Fibroblast of peridontal ligament (primary cell): ENCODE measurements at regions not wholly inside any gene's neighbourhood (a gene's known extent, or its start where the extent isn't known, plus 50 kb on each side); places are given as distances from the start of the nearest gene placed in this dataset.
"Not testable (repeated sequence)": the region's sequence is repeated elsewhere in the genome, so short reads cannot be mapped to it uniquely, and the experiment has no call there.

Source experiments
- DNase-seq: peaks from one replicate; pipeline ENCODE4 v3.0.0-alpha.2; 2010; ENCODE audit errors: extremely low read depth

DNA sequence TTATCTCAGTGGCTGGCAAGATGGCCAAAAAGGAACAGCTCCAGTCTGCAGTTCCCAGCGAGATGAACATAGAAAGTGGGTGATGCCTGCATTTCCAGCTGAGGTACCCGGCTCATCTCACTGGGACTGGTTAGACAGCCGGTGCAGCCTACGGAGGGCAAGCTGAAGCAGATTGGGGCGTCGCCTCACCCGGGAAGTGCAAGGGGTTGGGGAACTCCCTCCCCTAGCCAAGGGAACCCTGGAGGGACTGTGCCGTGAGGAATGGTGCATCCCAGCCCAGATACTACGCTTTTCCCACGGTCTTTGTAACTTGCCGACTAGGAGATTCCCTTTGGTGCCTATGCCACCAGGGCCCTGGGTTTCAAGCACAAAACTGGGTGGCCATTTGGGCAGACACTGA, 324.7 kb downstream of the GJA1 start:
- no peak for DNase-seq

DNA sequence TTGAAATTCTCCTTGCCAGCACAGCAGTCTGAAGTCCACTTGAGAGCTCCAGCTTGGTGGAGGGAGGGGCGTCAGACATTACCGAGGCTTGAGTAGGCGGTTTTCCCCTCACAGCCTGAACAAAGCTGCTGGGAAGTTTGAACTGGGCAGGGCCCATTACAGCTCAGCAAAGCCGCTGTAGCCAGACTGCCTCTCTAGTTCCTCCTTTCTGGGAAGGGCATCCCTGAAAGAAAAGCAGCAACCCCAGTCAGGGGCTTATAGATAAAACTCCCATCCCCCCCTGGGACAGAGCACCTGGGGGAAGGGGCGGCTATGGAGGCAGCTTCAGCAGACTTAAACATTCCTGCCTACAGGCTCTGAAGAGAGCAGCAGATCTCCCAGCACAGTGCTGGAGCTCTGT, 325.3 kb downstream of the GJA1 start:
- DNase-seq: no peak

DNA sequence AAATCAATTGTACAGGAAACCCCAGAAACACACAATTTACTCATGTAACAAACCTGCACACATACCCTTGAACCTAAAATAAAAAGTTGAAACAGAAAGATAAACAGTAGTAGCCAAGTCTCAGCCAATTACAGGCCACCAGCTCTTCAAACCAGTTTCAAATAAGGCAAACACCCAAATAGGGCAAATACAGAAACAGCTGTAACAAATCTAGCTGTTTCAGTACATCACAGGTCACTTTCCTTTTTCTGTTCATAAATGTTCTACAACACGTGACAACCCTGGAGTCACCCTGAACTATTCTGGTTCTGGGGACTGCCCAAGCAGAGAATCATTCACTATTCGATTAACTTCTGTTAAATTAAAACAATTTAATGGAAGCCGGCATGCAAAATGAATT, 329.0 kb downstream of the GJA1 start:
- no peak for DNase-seq

DNA sequence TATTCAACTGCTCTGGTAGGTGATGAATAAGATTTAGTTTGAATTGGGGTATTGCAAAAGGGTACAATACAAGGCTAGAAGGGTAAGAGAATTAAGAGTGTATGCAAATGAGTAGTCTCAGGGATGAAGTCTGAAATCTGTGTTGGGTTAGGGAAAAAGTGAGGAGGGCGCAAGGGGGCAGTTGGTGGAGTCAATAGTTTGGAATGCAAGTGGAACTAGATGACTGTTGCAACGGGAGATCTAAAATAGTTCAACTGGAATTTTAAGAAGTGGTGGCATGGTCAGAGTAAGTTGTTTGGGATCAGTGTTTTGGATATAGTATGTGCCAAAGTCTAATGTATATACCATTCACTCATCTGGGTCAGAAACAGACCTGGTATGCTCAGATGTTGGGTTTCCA, 329.6 kb downstream of the GJA1 start:
- no peak for DNase-seq

DNA sequence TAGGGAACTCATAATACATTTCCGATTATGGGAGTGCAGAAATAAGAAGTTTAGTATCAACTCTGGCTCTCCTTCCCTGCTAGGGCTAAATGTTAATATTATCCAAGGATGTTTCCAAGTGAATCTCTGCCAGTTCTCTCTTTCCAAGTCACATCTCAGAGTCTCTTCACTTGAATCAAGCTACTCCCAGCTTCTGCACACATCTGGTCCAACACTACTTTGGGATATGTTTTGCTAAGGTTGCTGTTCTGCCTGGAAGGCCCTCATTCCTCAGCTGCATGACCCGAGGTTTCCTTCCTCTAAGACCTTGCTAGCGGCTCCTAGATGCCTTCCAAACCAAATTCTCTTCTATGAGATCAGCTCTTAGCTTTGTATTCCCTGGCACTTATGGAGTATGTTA, 331.8 kb downstream of the GJA1 start:
- DNase-seq: peak; percentile 30

DNA sequence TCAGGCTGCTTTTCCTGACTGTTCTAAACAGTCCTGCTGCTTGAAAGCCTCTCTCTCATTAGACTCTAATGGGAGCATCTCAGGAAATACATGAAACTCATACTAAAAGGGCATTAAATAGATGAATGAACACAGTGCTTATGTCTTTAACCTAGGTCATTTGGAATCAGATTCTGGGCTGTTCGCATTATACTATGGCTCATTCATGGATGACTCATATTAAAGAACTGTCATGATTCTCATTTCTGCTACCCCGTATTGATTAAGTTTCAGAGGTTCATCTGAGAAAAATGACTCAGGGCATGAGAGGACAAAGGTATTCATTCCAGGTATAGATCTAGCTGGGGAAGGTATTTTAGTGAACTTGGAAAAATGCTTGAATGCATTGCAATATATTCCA, 335.5 kb downstream of the GJA1 start:
- no peak for DNase-seq

DNA sequence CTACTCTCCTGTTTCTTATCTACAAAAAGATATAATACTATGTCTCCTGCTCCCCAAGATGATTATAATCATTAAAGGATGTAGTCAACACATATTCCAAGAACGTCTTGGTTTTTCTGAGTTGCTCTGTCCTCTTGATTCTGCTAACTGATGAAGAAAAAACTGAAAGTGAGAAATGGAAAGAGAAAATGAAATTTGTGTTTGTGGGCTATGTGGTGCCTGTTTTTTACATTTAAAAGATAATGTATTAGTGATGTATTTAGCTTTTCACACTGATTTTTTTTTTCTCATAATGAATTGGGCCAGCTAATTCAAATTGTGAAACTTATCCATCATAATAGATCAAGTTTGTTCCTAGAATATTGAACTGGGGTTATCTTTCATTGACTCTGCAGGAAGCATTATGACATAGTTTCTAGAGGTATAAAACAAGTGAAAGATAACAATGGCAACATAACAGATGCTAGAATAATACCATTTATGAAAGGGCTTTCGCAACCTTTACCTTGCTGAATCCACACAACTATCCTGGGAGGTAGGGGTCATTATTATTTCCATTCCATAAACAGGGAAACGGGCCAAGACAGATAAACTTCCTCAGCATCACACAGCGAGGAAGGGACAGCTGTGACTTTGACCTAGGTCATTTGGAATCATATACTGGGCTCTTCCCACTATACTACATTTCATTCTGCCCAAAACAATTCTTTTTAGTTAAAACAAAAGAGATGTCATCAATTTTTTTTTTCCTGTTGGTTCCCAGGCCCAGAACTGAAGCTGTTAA, 336.7 kb downstream of the GJA1 start:
- no peak for DNase-seq

DNA sequence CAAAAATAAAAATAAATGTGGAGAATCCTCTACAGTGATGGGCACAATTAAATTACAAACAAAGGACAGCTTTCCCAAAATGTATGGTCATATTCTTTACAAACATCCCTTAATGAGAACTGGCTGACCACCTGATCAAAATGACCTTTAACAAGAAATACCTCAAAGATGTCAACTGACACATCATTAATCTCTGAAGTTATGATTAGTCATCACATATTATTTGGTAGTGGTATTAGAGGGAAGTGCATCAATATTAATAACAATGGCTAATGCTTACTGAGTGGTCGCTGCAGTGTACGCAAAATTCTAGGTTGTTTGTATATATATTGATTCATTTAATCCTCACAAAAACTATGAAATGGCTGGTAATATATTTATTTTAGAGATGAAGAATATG, 340.6 kb downstream of the GJA1 start:
- DNase-seq: no peak

DNA sequence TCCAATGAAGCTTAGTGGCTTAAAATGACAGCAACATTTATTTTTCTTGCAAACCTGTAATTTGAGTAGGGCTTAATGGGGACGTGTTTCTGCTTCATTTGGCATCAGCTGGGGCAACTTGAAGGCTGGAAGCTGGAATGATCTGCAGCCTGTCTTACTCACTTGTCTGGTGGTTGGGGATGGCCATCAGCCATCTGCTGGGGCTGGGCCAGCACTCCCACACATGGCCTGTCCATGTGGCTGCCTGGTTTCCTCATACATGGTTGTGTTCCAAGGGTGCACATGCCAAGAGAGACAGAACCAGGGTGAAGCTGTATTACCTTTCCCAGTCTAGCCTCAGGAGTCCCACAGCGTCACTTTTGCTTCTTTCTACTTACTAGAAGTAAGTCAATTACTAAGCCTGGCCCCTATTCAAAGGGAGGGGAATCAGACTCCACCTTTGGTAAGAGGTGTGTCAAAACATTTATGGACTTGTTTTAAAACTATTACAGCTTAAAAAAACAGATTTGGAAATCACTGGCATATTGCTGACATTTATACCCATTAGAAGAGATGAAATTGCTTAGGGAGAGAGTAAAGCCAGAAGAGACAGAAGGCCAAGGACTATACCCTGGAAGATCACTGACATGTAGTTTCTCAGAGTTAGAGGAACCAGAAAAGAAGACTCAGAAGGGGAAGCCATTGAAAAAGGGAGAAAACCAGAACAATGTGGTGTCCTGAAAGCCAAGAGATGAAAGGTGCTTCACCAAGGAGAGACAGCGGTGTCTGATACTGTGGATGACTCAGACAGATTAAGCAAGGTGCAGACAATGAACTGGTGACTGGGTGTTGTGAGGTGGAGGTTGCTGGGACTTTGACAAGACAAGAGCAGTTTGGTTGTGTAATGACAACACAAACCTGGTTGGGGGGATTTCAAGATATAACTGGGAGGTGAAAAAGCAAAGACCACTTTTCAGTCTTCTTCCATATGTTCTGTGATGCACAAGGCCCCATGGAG, 345.2 kb downstream of the GJA1 start:
- DNase-seq: peak; percentile 98

DNA sequence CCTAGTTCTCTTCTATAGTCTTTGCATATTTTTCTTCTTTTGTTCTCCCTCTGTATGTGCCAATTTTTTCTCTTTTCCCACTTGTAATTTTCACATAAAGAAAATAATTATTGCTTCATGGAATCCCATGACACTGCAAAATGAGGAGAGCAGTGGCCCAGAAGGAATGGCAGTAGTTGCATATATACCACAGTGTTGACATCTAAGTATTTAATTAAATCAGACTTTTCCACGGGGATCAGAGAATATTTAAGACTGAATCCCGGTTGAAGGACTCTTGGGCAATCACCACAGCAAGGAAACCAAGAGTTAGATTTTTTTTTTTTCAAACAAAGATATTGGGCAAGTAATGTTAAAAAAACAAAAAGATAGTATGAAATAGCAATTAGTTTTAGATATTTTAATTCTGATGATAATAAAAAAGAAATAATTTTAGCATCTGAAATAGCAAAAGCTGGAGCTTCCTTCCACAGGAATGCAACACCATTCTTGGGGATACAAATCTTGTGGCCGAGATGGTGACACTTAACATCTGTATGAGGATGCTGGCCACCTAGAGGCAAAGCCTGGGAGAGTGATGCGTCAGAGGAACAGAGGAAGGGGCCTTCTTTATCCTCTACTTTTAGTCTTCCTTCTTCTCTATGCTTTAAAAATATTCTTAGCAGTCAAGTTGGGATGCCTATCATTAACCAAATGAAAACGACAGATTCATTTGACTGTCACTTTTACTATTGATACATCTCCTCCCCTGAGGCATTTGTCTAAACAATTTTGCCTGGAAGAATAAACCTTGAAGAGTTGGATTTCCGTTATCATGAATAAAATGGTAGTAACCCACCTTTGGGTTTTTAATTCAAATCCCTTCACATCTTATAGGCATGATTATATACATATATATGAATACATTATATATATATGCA, 356.2 kb downstream of the GJA1 start:
- peak; percentile 85 for DNase-seq

DNA sequence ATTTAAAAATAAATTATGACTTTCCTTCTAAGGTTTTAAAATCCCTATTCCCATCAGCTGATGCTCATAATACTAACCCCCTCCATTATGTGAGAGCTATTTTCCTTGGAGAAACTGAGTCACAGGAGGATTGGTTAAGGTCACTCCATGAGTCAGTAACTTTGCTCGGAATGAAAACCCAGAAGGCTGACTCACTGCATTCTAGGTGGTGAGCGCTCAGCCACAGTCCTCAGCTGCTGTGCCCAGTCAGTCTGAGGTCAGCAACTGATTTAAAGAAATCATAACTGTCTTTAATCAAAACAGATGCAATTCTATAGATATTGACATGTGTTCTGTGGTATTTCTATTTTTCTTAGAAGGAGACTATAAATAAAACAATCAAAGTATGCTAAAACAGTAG, 359.2 kb downstream of the GJA1 start:
- peak; percentile 97 for DNase-seq

DNA sequence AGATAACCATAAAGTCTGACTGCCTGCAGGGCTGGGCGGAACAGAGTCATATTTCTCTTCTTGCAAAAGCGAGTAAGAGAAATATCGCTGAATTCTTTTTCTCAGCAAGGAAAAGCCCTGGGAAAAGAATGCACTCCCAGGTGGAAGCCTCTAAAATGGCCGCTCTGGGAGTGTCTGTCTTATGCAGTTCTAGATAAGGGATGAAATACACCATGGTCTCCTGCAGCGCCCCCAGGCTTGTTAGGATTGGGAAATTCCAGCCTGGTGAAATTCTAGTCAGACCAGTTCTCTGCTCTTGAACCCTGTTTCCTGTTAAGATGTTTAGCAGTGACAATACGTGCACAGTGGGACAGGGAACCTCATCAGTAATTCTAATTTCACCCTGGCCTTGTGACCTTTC, 362.2 kb downstream of the GJA1 start:
- not testable (repeated sequence) for DNase-seq

DNA sequence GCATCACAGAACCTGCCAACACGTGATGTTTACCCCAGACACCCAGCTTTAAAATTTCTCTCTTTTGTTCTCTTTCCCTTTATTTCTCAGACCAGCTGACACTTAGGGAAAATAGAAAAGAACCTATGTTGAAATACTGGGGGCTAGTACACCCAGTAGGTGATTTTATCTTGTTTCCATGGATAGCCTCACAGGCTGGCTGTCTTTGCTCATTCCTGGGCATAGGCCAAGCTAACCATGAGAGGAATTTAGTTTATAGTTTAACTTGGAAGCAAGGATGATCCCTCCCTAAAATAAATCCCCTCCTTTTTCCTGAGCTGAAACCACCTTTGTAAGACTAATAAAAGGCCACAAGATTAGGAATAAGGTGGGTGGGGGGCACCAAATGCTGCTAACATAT, 362.7 kb downstream of the GJA1 start:
- peak; percentile 42 for DNase-seq

DNA sequence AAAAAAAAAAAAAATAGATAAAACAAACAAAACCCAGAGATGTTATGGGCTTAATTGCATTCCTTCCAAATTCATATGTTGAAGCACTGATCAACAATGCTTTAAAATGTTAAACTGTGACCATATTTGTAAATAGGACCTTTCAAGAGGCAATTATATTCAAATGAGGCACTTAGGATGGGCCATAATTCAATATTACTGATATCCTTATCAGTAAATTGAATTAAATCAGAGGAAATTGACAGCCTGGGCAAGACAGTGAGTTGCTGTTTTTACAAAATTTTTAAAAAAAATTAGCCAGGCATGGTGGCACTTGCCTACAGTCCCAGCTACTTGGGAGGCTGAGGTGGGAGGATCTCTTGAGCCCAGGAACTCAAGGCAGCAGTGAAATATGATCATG, 364.1 kb downstream of the GJA1 start:
- no peak for DNase-seq

DNA sequence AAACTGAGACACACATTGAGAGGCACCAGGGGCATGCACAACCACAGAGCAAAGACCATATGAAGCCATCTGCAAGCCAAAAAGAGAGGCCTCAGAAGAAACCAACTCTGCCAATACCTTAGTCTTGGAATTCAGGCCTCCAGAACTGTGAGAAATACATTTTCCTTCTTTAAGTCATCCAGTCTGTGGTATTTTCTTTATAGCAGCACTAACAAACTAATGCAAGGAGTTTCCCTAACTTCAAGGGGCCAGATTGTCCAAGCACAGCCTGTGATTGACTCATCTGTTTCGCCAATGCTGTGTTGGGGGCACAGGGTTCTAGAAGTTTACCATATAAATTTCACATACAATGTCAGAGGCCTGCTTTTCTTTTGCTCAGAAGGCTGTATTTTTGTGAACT, 364.6 kb downstream of the GJA1 start:
- no peak for DNase-seq

DNA sequence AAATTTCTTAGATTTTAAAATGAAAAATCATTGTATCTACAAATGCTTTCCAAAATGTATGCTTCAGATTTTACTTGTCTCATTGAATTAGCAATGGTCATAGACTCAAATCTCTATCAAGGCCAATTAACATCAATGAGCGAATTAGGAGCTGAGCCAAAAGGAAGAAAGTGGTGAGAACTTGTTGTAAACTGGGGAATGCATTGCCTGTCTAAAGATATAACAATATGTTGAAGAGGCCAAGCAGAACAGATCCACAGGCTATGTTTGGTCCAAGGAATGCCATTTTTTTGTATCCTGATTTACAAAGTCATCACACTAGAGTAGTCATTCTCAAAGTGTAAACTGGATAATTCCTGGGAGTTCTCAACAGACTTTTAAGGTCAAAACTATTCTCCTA, 370.7 kb downstream of the GJA1 start:
- no peak for DNase-seq

DNA sequence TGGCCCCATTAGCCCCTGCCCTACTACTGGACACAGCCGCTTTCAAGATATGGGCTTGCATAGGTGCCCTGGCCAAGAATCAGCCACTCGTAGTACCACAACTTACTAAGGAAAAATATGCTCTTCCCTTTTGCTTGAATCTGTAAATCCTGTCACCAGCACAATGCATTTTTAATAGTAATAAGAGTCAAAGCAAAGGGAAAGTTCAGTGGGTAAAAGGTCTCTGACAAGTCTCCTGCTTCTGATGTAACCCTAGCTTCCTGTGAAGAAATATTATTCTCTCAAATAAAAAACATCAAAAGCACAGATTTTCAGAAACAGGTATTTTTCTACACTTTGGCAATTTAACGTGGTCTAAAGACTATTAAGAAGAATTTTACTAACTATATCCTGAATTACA, 373.8 kb downstream of the GJA1 start:
- peak; percentile 26 for DNase-seq

DNA sequence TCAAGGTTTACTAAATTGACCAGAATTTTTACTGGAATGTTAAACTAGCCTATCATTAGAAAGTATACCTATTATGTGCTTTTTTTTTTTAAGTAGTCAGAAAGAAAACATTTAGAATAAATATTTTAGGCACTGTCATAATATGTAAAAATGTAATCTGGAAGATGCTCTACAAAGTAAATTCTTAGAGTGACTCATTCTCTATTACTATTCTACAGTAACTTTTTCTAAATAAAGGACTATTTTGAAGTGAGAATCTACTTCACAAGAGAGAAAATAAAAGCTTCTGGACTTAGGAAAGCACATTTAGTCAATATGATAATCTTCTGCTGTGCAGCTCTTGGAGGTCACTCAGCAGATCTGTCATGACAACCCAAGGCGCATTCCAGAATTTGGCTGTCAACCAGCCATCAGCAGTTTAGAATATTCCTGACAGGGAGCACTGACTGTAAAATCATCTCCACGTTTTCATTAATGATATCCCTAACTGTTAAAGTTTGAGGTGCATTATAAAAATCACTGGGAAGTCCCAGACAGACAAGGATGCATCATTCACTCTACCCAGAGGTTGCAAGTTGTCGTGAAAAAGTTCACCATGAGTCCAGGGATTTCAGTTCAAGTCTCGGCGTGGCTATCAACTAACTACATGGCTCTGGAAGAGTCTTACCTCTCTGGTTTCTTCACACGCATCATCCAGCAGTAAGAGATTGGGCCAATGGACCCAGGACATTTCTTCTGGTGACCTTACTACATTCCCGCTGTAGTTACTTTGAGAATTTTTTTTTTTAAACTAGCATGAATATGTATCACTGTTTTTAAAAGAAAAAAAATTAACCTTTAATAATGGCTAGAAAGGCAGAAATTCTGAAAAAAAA, 374.9 kb downstream of the GJA1 start:
- DNase-seq: peak; percentile 11

DNA sequence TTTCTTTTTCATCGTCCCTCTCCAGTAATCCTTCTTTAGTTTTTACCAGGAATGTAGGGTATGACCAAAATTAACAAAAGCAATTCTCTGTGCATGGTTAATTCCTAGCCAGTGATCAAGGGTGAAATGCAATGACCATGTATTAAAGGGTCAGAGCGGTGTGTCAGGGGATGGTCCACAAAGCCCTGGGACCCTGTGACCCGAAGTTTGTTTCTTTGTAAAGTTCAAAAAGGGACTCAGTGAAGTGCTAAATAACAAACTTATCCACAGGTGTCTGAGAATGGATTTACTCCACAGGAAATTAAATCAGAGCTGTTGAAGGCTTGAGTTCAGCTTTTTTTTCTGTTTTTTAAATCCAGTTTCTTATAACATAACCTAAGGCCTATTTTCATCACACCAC, 375.7 kb downstream of the GJA1 start:
- no peak for DNase-seq

DNA sequence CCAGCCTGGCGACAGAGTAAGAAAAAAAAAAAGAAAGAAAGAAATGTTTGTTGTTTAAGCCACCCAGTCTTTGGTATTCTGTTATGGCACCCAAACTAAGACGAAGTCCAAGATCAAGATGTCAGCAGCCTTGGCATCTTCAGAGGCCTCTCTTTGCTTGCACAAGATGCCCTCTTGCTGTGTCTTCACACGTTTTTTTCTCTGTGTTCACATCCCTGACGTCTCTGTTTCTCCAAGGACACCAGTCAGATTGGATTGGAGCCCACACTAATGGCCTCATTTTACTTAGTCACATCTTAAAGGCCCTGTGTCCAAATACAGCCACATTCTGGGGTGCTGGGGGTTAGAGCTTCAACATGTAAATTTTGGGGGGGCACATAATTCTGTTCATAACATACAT, 380.9 kb downstream of the GJA1 start:
- DNase-seq: peak; percentile 17
